CD4-positive, alpha-beta T cell treated with Interleukin-6 at 100 ng/mL for 8 hours (primary cell): ENCODE measurements at regions not wholly inside any gene's neighbourhood (a gene's known extent, or its start where the extent isn't known, plus 50 kb on each side); places are given as distances from the start of the nearest gene placed in this dataset.

Experiments used
- DNase-seq: peaks from one replicate; pipeline ENCODE4 v3.0.0-alpha.2; 2020; ENCODE audit warnings: mixed read lengths, low spot score

DNA sequence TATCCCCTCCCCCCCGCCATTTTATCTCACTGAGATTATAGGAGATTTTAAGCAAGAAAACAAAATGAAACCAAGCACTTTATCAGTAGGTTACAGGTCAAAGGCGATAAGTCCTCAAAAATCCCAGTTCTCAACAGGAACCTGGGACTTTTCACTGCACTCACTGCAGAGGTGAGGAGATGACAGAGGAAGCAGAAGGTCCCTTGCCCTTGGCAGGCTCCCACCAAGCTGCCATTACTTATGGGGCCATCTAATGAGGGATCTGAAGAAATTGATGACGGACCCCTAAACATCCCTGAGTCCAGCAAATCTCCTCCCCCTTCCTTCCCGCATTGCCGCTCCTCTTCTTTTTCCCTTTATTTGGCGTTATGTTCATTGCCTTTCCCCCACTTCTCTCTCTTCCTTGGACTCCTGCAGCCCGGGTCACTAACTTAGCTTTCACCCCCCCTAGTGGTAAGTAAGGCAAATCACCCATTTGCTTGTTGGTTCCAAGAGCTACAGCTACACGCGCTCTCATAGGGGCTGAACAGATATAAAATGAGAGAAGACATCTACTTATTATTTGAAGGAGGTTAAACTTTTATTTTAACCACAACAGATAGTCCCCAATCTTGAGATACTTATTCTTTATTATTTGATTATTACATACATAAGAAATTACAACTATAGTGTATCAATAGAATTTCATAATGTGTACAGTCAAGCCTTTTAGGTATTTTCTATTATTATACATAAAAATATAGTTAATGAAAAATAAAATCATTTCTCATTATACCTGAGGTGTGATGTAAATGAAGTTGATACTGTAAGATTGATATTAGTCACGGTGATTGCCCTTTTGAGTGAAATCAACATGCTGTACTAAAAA, 52.0 kb upstream of the ARGLU1 start:
- DNase-seq, result peak; percentile 8
